GM19025 (cell line): ENCODE measurements at regions not wholly inside any gene's neighbourhood (a gene's known extent, or its start where the extent isn't known, plus 50 kb on each side); places are given as distances from the start of the nearest gene placed in this dataset.

ENCODE experiments used
- ATAC-seq: cut with Tn5 transposase; IDR thresholded peaks from one replicate; pipeline ENCODE4 v1.9.1; 2021; ENCODE audit warnings: mild to moderate bottlenecking, low read depth, moderate library complexity; ENCODE audit not compliant: unreplicated experiment

- no peak for ATAC-seq
Measured at GRCh38 chr3:43783987-43784639, 93.4 kb downstream of the ABHD5 start.

DNA sequence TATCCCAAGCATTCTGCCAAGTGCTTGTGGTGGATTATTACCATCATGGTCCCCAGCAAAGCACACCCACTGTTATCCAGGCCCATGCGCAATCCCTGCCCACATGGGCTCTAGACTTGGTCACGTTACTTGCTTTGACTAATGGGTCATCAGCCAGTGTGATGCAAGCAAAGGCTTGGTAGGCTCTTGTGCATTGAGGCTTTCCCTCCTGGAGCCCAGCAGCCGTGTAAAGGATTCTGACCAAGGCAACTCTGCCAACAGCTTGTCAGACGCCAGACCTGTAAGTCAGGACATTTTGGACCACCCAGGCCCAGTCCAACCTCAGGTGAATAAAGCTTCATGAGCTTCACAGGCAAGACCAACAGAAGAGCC is 93.9 kb downstream of the ABHD5 start:
- ATAC-seq, result no peak

DNA sequence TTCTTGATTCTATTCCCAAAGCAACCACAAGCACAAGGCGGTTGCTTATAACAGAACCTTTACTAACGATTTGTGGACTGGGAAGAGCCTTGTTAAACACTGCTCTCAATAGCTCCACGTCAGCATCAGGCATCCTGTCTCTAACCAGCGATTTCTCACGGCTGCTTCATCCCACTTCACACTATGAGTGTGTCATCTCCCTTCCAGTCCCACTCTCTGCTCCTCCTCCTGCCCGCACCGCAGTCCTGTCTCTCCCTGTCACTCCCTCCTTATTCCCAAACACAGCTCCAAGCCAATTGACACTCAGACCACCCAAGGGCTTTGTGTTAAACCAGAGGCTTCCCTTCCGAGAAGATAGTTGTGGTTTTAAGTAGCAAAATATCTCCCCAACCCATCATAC is 94.8 kb downstream of the ABHD5 start:
- no peak for ATAC-seq

- ATAC-seq, result no peak
Measured at GRCh38 chr3:43786102-43786501, 95.4 kb downstream of the ABHD5 start.

- no peak for ATAC-seq
Measured at GRCh38 chr3:43786526-43787305, 96.0 kb downstream of the ABHD5 start.

DNA sequence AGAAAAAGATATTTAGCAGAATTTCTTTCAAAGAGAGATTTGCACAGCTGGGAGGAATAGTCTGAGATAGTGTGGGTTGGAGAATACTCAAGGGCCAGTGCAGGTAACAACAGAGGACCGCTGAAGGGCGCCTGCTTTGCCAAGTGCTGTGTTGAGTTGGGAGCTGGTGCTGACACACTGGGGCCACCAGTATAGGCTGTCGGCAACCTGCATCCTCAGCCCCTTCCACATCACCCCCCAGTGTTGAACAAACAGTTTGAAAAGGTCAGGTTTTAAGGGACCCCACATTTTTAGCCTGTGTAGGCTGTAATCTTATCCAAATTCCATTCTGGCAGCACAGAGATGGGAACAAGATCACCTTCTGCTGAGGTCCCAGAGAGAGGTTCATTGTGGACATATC is 96.6 kb downstream of the ABHD5 start:
- ATAC-seq, result no peak

DNA sequence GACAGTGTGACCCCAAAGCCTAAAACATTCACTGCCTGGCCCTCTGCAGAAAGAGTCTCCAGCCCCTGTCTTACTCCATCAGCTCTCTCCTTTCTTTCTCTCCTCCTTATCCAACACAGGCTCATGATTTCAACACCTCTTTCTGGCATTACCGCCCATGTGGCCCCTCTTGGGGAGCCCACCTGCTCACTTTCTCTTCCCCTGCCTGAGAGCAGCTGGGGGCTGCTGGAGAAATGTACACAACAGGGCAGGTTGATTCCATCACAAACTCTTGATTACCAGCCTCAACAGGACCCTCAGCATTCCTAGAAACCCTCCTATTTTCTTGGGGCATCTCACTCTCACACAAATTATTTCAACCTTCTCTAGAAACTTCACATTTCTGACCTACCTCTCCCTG is 98.3 kb downstream of the ABHD5 start:
- ATAC-seq, result no peak

DNA sequence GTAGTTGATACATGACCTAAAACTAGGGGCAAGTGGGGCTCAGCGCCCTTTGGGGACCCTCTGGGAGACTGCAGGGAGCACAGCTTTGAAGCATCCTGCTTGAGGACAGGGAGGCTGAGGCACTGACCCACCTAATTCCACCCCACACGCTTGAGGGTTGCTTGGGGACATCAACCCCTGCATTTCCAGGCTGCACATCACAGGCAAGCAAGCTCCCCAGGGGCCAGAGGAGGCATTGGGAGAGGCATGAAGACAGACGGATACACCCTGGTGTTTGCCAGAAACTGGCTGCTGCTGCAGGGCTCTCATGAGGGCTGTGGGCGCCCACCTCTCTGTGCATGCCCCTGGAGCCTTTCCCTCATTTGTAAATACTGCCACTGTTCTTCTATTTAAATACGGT is 99.3 kb downstream of the ABHD5 start:
- no peak for ATAC-seq

DNA sequence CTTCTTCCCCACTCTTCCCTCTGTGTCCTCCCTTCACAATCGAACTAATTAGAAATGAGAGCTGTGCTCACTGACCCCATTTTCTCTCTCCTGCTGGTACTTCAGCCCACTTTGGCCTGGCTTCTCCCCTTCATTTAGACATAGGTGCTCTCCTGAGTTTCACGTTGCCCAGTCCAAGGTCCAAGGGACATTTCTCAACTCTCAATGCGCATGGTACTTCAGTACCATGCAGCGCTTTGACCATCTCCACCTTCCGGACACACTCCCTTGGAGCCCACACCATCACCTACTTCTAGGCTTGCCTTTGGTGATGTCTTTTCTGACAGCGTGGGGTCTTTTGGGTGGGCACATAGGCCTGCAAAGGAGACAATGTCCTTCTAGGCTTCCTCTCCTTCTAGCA is 99.7 kb downstream of the ABHD5 start:
- ATAC-seq, result no peak

DNA sequence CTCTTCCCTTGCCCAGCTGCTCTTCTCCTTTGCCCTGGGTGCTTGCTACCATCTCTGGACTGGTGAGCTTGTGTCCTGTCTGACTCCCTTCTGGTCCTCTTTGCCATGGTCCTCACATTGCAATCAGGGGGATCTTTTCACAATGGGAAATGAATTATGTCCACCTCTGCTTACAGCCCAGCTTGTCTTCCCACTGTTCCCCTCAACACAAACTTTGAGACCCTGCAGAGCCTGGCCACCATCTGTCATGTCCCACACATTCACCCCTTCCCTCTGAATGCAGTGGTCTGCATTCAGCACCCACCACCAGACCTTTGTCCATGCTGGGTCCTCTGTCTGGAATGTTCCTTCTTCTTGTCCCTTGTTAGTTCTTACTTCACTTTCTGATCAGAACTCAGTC is 100.5 kb downstream of the ABHD5 start:
- no peak for ATAC-seq

DNA sequence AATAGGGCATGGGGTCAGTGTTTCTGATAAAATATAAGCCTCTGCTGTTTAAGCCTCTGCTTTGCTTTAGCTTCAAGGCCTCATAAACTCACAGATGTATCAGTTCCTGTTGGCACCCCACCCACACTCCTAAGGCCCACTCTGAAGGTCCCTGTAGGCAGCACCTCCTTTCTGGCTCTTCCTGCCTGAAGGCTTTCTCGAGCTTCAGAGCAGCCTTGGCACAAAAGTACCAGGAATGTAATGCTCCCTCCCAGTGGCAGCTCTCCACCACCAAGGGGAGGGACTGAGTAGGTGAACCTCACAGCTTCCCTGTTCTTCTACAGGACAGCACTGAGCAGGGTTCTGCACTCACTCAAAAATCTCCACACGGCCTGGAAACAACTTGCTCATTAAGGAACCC is 102.2 kb downstream of the ABHD5 start:
- no peak for ATAC-seq

DNA sequence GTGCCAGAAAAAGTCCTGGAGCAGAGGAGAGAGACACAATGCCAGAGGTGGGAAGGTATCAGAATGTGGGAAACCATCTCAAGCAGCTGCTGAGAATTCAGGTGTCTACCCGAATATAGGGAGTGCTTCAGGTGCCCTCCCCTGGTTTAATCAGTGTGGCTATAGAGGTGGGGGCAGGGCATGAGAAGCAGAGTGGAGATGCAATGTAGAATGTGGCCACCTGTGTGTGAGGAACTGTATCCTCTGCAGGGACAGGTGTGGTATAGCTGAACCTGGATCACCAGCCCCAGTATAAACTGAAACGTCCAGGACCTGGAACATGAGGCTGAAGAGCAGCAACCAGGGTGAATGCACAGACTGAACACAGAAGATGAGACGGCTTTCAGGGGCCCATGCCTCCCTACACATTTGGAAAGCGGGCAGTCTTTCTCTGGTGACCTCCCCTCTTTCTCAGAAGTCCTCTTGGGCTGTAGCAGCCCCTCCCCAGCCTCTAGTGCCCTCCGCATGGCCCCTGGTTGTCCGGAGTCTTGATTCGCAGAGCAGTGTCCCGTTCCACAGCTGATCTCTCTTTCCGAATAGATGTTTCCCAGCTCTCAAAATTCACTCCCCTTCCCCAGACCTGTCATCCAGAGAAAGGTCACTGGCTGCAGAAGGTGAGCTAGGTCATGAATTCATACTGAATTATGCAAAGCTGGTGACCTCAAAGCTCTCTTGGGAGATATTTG is 103.1 kb downstream of the ABHD5 start:
- no peak for ATAC-seq

GRCh38 chr3:43794776-43795175 is 104.0 kb downstream of the ABHD5 start:
- no peak for ATAC-seq

DNA sequence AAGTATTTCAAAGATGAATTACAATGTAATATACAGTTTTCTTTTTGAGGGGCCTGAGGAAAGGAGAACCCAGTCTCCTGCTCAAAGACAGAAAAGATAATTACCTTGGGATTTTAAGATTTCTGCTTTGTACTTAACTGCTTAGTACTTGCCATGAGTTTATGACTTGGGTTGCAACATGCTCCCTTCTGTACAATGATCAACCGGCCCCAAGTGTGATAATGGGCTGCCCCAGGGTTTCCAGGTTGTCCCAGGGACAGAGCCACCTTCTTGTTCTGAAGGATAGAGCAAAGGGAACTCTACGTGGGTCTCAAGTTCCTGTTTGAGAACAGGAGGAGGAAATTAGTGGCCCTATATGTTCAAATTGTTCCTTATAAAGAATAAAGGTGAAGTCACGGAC is 104.8 kb downstream of the ABHD5 start:
- ATAC-seq, result no peak

DNA sequence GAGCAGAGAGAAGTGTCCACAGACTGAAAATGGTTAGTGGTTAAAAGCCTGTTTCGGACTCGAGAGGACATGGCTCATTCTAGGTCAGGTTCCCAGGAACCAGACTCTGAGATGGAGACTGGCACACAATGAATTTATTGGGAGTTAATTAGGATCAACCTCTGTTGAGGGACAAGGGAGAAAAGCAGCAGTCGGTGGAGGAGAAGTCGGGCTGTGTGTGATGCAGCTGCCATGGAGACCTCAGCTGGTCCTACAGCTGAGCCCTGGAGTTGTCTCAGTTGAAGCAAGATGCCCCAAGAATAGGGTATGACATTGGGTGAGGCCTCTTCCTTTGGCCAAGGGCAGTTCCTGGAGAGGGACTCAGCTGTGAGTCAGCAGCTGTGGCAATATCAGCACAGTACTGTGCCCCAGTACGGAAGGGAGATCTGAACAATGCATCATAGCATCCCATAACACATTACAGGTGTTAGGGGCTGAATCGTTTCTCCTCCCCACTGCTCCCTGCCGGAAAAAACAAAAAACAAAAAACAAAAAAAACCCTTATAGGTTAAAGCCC is 105.4 kb downstream of the ABHD5 start:
- ATAC-seq, result no peak

- no peak for ATAC-seq
Measured at GRCh38 chr3:43797794-43798193, 107.1 kb downstream of the ABHD5 start.

DNA sequence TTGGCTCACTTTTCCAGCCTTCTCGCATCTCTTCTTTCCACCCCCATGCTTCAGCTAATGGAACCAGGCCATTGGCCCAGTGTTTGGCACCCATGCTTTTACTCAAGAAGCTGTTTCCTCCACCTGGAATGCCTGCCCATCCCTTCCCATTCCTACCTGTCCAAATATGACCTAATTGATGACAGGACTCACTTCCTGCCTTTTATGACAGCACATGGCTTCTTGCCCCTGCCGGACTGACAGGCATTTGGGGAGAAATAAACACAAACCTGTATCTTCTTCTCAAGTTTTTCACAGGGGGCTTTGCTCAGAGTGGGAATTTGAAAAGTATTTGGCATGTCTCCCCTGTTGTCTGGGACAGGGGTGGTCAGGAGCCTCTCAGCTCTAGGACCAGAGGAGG is 120.1 kb downstream of the ABHD5 start:
- no peak for ATAC-seq

- no peak for ATAC-seq
Measured at GRCh38 chr3:43814461-43814860, 123.7 kb downstream of the ABHD5 start.

- no peak for ATAC-seq
Measured at GRCh38 chr3:43816372-43816771, 125.6 kb downstream of the ABHD5 start.

- no peak for ATAC-seq
Measured at GRCh38 chr3:43817064-43817463, 126.3 kb downstream of the ABHD5 start.

- no peak for ATAC-seq
Measured at GRCh38 chr3:43817825-43818224, 127.1 kb downstream of the ABHD5 start.
